ENCODE measurements at regions not wholly inside any gene's neighbourhood (a gene's known extent, or its start where the extent isn't known, plus 50 kb on each side); places are given as distances from the start of the nearest gene placed in this dataset.
"Not testable (repeated sequence)": the region's sequence is repeated elsewhere in the genome, so short reads cannot be mapped to it uniquely, and the experiment has no call there.

DNA sequence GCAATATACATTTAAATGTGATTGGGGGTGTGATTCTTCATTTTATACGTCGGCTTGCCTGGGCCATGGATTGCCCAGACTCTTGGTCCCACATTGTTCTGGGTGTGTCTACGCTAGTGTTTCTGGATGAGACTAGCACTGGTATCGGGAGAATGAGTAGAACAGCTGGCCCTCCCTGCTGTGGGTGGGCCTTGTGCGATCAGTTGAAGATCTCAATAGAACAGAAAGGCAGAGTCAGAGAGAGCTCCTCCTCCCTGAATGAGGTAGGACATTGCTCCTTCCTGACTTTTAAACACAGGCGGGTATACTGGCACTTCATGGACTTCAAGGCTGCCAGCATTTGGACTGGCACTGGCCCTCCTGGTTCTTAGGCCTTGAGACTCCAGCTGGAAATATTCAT is 603.0 kb downstream of the LIG4 start:
- Histone ChIP-seq H3K4me3 (no peak overlapping the region), H4K20me1 (ENCODE audit: insufficient read depth, poor library complexity, severe bottlenecking) (no peaks in the 10 kb centered on the region), H3K9me2 (replicated peaks; ENCODE audit: insufficient read depth) (no peaks in the 10 kb centered on the region), H3K36me3 (replicated peaks; ENCODE audit: insufficient read depth, low read depth) (no peaks in the 10 kb centered on the region), H3K79me2 (no peaks in the 10 kb centered on the region), H3K9me3 (ENCODE audit: low read depth) (no peaks in the 10 kb centered on the region), H3K27ac (no peak overlapping the region), H2AFZ (no peak overlapping the region), H3K27me3 (no peaks in the 10 kb centered on the region), H3K4me1 (ENCODE audit: insufficient read depth) (no peaks in the 10 kb centered on the region), H3K4me2 (no peak overlapping the region)
- no peak for DNase-seq (ENCODE audit: low spot score)
- WGBS (ENCODE audit: low lambda C conversion rate, missing lambda C conversion rate): 97% methylated on average over 6 of the region's 6 CpGs
- TF ChIP-seq, protein P1, sequence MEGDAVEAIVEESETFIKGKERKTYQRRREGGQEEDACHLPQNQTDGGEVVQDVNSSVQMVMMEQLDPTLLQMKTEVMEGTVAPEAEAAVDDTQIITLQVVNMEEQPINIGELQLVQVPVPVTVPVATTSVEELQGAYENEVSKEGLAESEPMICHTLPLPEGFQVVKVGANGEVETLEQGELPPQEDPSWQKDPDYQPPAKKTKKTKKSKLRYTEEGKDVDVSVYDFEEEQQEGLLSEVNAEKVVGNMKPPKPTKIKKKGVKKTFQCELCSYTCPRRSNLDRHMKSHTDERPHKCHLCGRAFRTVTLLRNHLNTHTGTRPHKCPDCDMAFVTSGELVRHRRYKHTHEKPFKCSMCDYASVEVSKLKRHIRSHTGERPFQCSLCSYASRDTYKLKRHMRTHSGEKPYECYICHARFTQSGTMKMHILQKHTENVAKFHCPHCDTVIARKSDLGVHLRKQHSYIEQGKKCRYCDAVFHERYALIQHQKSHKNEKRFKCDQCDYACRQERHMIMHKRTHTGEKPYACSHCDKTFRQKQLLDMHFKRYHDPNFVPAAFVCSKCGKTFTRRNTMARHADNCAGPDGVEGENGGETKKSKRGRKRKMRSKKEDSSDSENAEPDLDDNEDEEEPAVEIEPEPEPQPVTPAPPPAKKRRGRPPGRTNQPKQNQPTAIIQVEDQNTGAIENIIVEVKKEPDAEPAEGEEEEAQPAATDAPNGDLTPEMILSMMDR (IDR thresholded peaks at IDR 0.05; ENCODE audit: poor library complexity): no peak
- TF ChIP-seq EZH2 (IDR thresholded peaks at IDR 0.05; ENCODE audit: borderline replicate concordance) (no peak), EZH2phosphoT487 (IDR thresholded peaks at IDR 0.05; ENCODE audit: low read depth, severe bottlenecking, unreplicated experiment) (no peak)

DNA sequence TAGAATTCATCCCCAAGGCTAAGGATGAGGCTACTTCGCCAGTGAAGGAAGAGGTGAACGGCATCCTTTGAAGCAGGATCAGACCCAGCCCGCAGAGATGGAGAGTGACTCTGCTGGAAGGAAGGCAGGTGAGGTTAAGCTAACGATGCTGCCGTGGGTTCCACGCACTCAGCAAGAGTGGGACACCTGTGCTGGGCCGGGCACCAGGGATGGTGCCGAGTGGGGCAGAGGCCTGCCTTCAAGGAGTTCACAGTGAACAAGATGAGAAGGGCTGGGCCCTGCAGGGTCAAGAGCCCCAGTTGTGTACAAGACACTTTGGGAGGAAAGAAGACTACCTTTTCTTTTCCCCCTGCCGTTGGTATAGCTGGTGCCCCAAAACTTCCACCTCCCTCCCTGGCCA is 606.6 kb downstream of the LIG4 start:
- DNase-seq (ENCODE audit: low spot score): no peak
- Histone ChIP-seq H2AFZ (no peak overlapping the region), H3K9me2 (replicated peaks; ENCODE audit: insufficient read depth) (no peaks in the 10 kb centered on the region), H3K4me3 (no peak overlapping the region), H4K20me1 (ENCODE audit: insufficient read depth, poor library complexity, severe bottlenecking) (no peaks in the 10 kb centered on the region), H3K27ac (no peak overlapping the region), H3K36me3 (replicated peaks; ENCODE audit: insufficient read depth, low read depth) (no peaks in the 10 kb centered on the region), H3K4me1 (ENCODE audit: insufficient read depth) (no peaks in the 10 kb centered on the region), H3K27me3 (no peaks in the 10 kb centered on the region), H3K4me2 (no peak overlapping the region), H3K79me2 (no peaks in the 10 kb centered on the region), H3K9me3 (ENCODE audit: low read depth) (no peaks in the 10 kb centered on the region)
- no peak for TF ChIP-seq EZH2 (IDR thresholded peaks at IDR 0.05; ENCODE audit: borderline replicate concordance)
- 93% methylated on average over 9 of the region's 9 CpGs for WGBS (ENCODE audit: low lambda C conversion rate, missing lambda C conversion rate)

DNA sequence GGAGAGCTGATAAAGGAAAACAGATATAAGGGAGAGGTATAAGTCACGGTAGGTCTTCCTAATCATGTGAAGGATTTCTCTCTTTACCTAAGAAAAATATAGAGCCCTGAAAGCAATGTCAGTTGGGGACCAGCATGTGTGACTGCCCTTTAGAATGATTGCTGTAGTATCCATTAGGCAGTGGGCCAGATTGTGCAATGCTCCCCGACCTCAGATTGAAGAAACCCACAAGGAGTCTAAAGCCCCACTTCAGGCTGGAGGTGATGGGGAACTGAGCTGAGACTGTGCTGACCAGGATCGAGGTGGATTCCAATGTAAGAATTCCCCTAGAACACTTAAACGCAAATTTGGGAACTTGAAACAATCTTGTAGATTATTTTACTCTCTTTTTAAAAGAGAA is 614.4 kb downstream of the LIG4 start:
- H3K4me2 ChIP-seq: no peak overlapping the region
- WGBS (ENCODE audit: low lambda C conversion rate, missing lambda C conversion rate): 91% methylated on average over 4 of the region's 4 CpGs
- TF ChIP-seq, protein P1 (IDR thresholded peaks at IDR 0.05; ENCODE audit: poor library complexity): no peak
- TF ChIP-seq EZH2phosphoT487 (IDR thresholded peaks at IDR 0.05; ENCODE audit: low read depth, severe bottlenecking, unreplicated experiment): no peak
- TF ChIP-seq EZH2 (IDR thresholded peaks at IDR 0.05; ENCODE audit: borderline replicate concordance): no peak

DNA sequence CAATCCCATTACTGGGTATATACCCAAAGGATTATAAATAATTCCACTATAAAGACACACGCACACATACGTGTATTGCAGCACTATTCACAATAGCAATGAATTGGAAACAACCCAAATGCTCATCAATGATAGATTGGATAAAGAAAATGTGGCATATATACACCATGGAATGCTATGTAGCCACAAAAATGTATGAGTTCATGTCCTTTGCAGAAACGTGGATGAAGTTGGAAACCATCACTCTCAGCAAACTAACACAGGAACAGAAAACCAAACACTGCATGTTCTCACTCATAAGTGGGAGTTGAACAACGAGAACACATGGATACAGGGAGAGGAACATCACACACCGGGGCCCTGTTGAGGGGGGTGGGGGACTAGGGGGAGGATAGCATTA is 619.0 kb downstream of the LIG4 start:
- not testable (repeated sequence) for H3K4me2 ChIP-seq; H3K4me1 ChIP-seq (ENCODE audit: insufficient read depth); H2AFZ ChIP-seq; H3K4me3 ChIP-seq; H3K27me3 ChIP-seq; H3K9me2 ChIP-seq (replicated peaks; ENCODE audit: insufficient read depth); H3K36me3 ChIP-seq (replicated peaks; ENCODE audit: insufficient read depth, low read depth); H3K79me2 ChIP-seq; H3K27ac ChIP-seq; H3K9me3 ChIP-seq (ENCODE audit: low read depth); DNase-seq (ENCODE audit: low spot score); H4K20me1 ChIP-seq (ENCODE audit: insufficient read depth, poor library complexity, severe bottlenecking)
- 80% methylated on average over 4 of the region's 5 CpGs for WGBS (ENCODE audit: low lambda C conversion rate, missing lambda C conversion rate)

More for the DNA sequence above, 614.4 kb downstream of the LIG4 start:
- no peak overlapping the region for H3K4me3 ChIP-seq
- no peaks in the 10 kb centered on the region for H3K79me2 ChIP-seq
- no peaks in the 10 kb centered on the region for H3K4me1 ChIP-seq (ENCODE audit: insufficient read depth)
- no peaks in the 10 kb centered on the region for H4K20me1 ChIP-seq (ENCODE audit: insufficient read depth, poor library complexity, severe bottlenecking)
- H3K36me3 ChIP-seq (replicated peaks; ENCODE audit: insufficient read depth, low read depth): no peaks in the 10 kb centered on the region
- H3K9me2 ChIP-seq (replicated peaks; ENCODE audit: insufficient read depth): no peaks in the 10 kb centered on the region
- H3K27ac ChIP-seq: no peak overlapping the region
- H2AFZ ChIP-seq: no peak overlapping the region
- no peak for DNase-seq (ENCODE audit: low spot score)
- no peaks in the 10 kb centered on the region for H3K27me3 ChIP-seq
- H3K9me3 ChIP-seq (ENCODE audit: low read depth): no peaks in the 10 kb centered on the region

DNA sequence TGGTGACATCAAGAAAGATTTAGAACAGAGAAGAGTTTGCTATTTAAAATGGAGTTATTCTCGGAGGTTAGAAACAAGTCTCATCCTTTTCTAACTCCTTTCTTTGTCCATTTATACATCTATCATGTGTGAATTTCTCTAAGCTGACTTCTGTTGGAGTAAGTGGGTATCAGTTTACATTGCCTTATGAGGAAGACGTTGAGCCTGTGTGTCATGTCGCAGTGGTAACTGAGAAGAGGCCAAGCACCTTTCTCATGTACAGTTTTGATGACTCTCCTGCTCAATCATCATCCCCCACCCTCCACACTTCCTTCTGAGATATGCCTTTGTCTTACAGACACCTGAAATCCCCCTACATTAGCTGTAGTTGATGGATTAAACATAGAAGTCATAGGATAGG is 624.8 kb downstream of the LIG4 start:
- H3K36me3 ChIP-seq (replicated peaks; ENCODE audit: insufficient read depth, low read depth): no peaks in the 10 kb centered on the region
- no peak overlapping the region for H3K27ac ChIP-seq
- WGBS (ENCODE audit: low lambda C conversion rate, missing lambda C conversion rate): 66% methylated on average over 3 of the region's 3 CpGs
- H2AFZ ChIP-seq: no peak overlapping the region
- no peaks in the 10 kb centered on the region for H3K9me2 ChIP-seq (replicated peaks; ENCODE audit: insufficient read depth)
- no peak overlapping the region for H3K4me3 ChIP-seq
- no peak for TF ChIP-seq EZH2phosphoT487 (IDR thresholded peaks at IDR 0.05; ENCODE audit: low read depth, severe bottlenecking, unreplicated experiment)
- TF ChIP-seq, protein P1 (IDR thresholded peaks at IDR 0.05; ENCODE audit: poor library complexity): no peak
- TF ChIP-seq EZH2 (IDR thresholded peaks at IDR 0.05; ENCODE audit: borderline replicate concordance): no peak
- no peak for DNase-seq (ENCODE audit: low spot score)
- H3K27me3 ChIP-seq: no peaks in the 10 kb centered on the region
- no peaks in the 10 kb centered on the region for H3K4me1 ChIP-seq (ENCODE audit: insufficient read depth)
- no peaks in the 10 kb centered on the region for H3K9me3 ChIP-seq (ENCODE audit: low read depth)
- no peaks in the 10 kb centered on the region for H3K79me2 ChIP-seq
- no peaks in the 10 kb centered on the region for H4K20me1 ChIP-seq (ENCODE audit: insufficient read depth, poor library complexity, severe bottlenecking)
- H3K4me2 ChIP-seq: no peak overlapping the region

Data from hepatocyte (in vitro differentiated cells).